HCT116 (cell line): ENCODE measurements at regions not wholly inside any gene's neighbourhood (a gene's known extent, or its start where the extent isn't known, plus 50 kb on each side); places are given as distances from the start of the nearest gene placed in this dataset.

ENCODE experiments used
- ATAC-seq: fragments of 200-7000 bp; cut with Tn5 transposase; 2 replicates; pipeline ENCODE4 v1.9.1; 2020; ENCODE audit warnings: mild to moderate bottlenecking, moderate library complexity
- BruUV-seq: library from RNA; stranded (reverse); fragments of 400-500 nt; replicated peaks from 2 replicates; lab custom pipeline; 2021; lab: Mats Ljungman, UMichigan
- CTCF ChIA-PET: fragments of 300-600 bp; sonication (Branson Sonifier 250); formaldehyde crosslinking; loops from one replicate; lab custom pipeline; 2021; ENCODE audit warnings: antibody characterized with exemption; lab: Charles Lee
- POLR2A ChIA-PET: fragments of 300-600, 350-600 bp; sonication (Branson Sonifier 250); formaldehyde crosslinking; loops from one replicate; lab custom pipeline; 2021; ENCODE audit warnings: antibody characterized with exemption; lab: Charles Lee
- RAD21 ChIA-PET, 2 experiments: fragments of 300-600 bp; sonication (Branson Sonifier 250); formaldehyde crosslinking; loops; one replicate each; lab custom pipeline; 2023; ENCODE audit warnings: low total read pairs in 2 of 2; ENCODE audit not compliant: uncharacterized antibody in 2 of 2, unreplicated experiment in 2 of 2, low non-redundant PET in 1 of 2; lab: Charles Lee
- DNase-seq: peaks from one replicate; pipeline ENCODE4 v3.0.0-alpha.2; 2010; ENCODE audit warnings: low read depth, low spot score
- H2AFZ ChIP-seq: fragments of 200-600 bp; shearing (Covaris generic), sonication (generic); 2 replicates; pipeline ENCODE4 v1.6.1; 2017; ENCODE audit warnings: low read depth, mixed run types, mixed read lengths, antibody characterized with exemption, low read length; ENCODE audit not compliant: poor library complexity, severe bottlenecking
- H3K27ac ChIP-seq: 2 replicates; pipeline ENCODE4 v1.5.1; 2012; ENCODE audit warnings: low read depth, low read length
- H3K27me3 ChIP-seq: fragments of 200-600 bp; sonication (generic); 2 replicates; pipeline ENCODE4 v1.6.1; 2016; ENCODE audit warnings: mixed run types, low read length, mixed read lengths; ENCODE audit not compliant: insufficient read depth
- H3K36me3 ChIP-seq, 2 experiments: fragments of 200-500 bp in 1 of 2; fragments of 200-600 bp in 1 of 2; sonication (Bioruptor generic) in 1 of 2; sonication (generic) in 1 of 2; 2 replicates each; pipeline versions ENCODE4 v1.5.1 to v1.6.1; 2014 to 2016; ENCODE audit warnings: low read length in 2 of 2, inconsistent platforms in 1 of 2, mixed read lengths in 1 of 2, mixed run types in 1 of 2; ENCODE audit not compliant: insufficient read depth in 2 of 2, control insufficient read depth in 1 of 2
- H3K4me1 ChIP-seq, 2 experiments: fragments of 200-600 bp in 1 of 2; sonication (generic) in 1 of 2; 2 replicates each; pipeline versions ENCODE4 v1.5.1 to v1.6.1; 2012 to 2017; ENCODE audit warnings: low read length in 2 of 2, inconsistent platforms in 1 of 2, mild to moderate bottlenecking in 1 of 2, mixed read lengths in 1 of 2, mixed run types in 1 of 2, moderate library complexity in 1 of 2; ENCODE audit not compliant: insufficient read depth in 2 of 2, control insufficient read depth in 1 of 2
- H3K4me2 ChIP-seq: fragments of 200-600 bp; sonication (generic); 2 replicates; pipeline ENCODE4 v1.6.1; 2017; ENCODE audit warnings: mixed run types, low read length, mixed read lengths
- H3K4me3 ChIP-seq, 2 experiments: fragments of 200-600 bp in 1 of 2; sonication (generic) in 1 of 2; replicated peaks in 1 of 2; 2 replicates each; pipeline ENCODE4 v1.5.1; 2011 to 2016; ENCODE audit warnings: low read length in 2 of 2, control low read depth in 1 of 2, low read depth in 1 of 2, mild to moderate bottlenecking in 1 of 2, mixed read lengths in 1 of 2, mixed run types in 1 of 2
- H3K79me2 ChIP-seq: fragments of 200-600 bp; sonication (generic); 2 replicates; pipeline ENCODE4 v1.6.1; 2017; ENCODE audit warnings: mild to moderate bottlenecking, mixed run types, low read length, moderate library complexity, mixed read lengths; ENCODE audit not compliant: insufficient read depth
- H3K9ac ChIP-seq: fragments of 200-600 bp; sonication (generic); 2 replicates; pipeline ENCODE4 v1.6.1; 2016; ENCODE audit warnings: low read length, mixed read lengths
- H3K9me2 ChIP-seq: fragments of 200-600 bp; sonication (generic), shearing (Covaris generic); 2 replicates; pipeline ENCODE4 v1.6.1; 2017; ENCODE audit warnings: mixed run types, mild to moderate bottlenecking, moderate library complexity; ENCODE audit not compliant: insufficient read depth
- H3K9me3 ChIP-seq, 2 experiments: fragments of 200-500 bp in 1 of 2; fragments of 200-600 bp in 1 of 2; sonication (Bioruptor generic) in 1 of 2; sonication (generic) in 1 of 2; 2 replicates each; pipeline ENCODE4 v1.6.1; 2014 to 2017; ENCODE audit warnings: low read length in 2 of 2, mixed read lengths in 2 of 2, inconsistent platforms in 1 of 2, low read depth in 1 of 2, mild to moderate bottlenecking in 1 of 2, mixed run types in 1 of 2, moderate library complexity in 1 of 2; ENCODE audit not compliant: control insufficient read depth in 1 of 2, insufficient read depth in 1 of 2
- H4K20me1 ChIP-seq: fragments of 200-600 bp; sonication (generic), shearing (Covaris generic); 2 replicates; pipeline ENCODE4 v1.6.1; 2017; ENCODE audit warnings: mixed run types, mild to moderate bottlenecking, moderate library complexity; ENCODE audit not compliant: insufficient read depth
- ATF3 ChIP-seq: IDR thresholded peaks from 2 replicates; pipeline ENCODE4 v1.6.1; 2012
- CBX3 ChIP-seq: IDR thresholded peaks from 2 replicates; pipeline ENCODE4 v1.6.1; 2012; ENCODE audit warnings: low read depth
- EGR1 ChIP-seq: IDR thresholded peaks from 2 replicates; pipeline ENCODE4 v1.6.1; 2012; ENCODE audit warnings: low read depth
- FOSL1 ChIP-seq: IDR thresholded peaks from 2 replicates; pipeline ENCODE4 v1.6.1; 2012; ENCODE audit warnings: low read depth
- JUND ChIP-seq: IDR thresholded peaks from 2 replicates; pipeline ENCODE4 v1.6.1; 2012
- MAX ChIP-seq: IDR thresholded peaks from 2 replicates; pipeline ENCODE4 v1.6.1; 2012
- POLR2A ChIP-seq: IDR thresholded peaks from 2 replicates; pipeline ENCODE4 v1.7.0; 2011; ENCODE audit warnings: borderline replicate concordance; ENCODE audit not compliant: insufficient read depth, insufficient read length; ENCODE audit errors: extremely low read depth
- POLR2AphosphoS5 ChIP-seq: IDR thresholded peaks from 2 replicates; pipeline ENCODE4 v1.6.1; 2011; ENCODE audit warnings: mild to moderate bottlenecking, low read depth, low read length, moderate library complexity
- RAD21 ChIP-seq: IDR thresholded peaks from 2 replicates; pipeline ENCODE4 v1.6.1; 2012; ENCODE audit warnings: low read depth, mild to moderate bottlenecking
- SP1 ChIP-seq: IDR thresholded peaks from 2 replicates; pipeline ENCODE4 v1.6.1; 2012; ENCODE audit warnings: low read depth
- intact Hi-C: fragments of 100-400 bp; cut with micrococcal nuclease; formaldehyde crosslinking; loops from 2 replicates; pipeline ENCODE4 v1.10.0; 2022

- peak; percentile 84 for ATAC-seq
- CTCF ChIA-PET: interaction anchor here (1.2 to 1.3 kb wide), 2 partner anchors 12 to 159 kb away, joined by 3 read pairs; no protein-coding TSS in a partner anchor
Measured at GRCh38 chr5:115415143-115415491, 118.7 kb upstream of the CCDC112 start.

More at GRCh38 chr5:115415143-115415491, 118.7 kb upstream of the CCDC112 start:
- DNase-seq: peak; percentile 78
- Histone ChIP-seq H3K27ac (no peak overlapping the region), H3K79me2 (no peaks in the 10 kb centered on the region), H2AFZ (peak overlapping the region; percentile 24), H3K4me2 (peak overlapping the region; percentile 62), H3K9ac (no peak overlapping the region; the same call in 1 of the 2 replicates), H3K9me3 (no peaks in the 10 kb centered on the region), H3K4me1 (peaks cover 9 to 52% of the 10 kb centered on the region in 2 experiments), H3K36me3 (no peaks in the 10 kb centered on the region), H3K9me2 (no peaks in the 10 kb centered on the region), H3K4me3 (0 out of 4 replicates have a peak overlapping the region, but pooled peaks of 1 of the 2 experiments have one; percentile 5), H4K20me1 (no peaks in the 10 kb centered on the region), H3K27me3 (no peaks in the 10 kb centered on the region)
- BruUV-seq: no TSS peak
- intact Hi-C loops: no loop called here
- TF ChIP-seq POLR2AphosphoS5: no peak
- peak; percentile 87 for TF ChIP-seq MAX
- no peak for TF ChIP-seq ATF3
- TF ChIP-seq CBX3: peak; percentile 85
- TF ChIP-seq EGR1: peak; percentile 81
- no peak for TF ChIP-seq POLR2A
- TF ChIP-seq SP1: peak; percentile 60
- peak; percentile 45; the same call in 1 of the 2 replicates for TF ChIP-seq JUND
- peak; percentile 64 for TF ChIP-seq FOSL1
- peak; percentile 21; the same call in 1 of the 2 replicates for TF ChIP-seq RAD21
- POLR2A ChIA-PET: interaction anchor here (1.1 kb wide), 1 partner anchor 31 kb away, joined by 3 read pairs; no protein-coding TSS in a partner anchor
- RAD21 ChIA-PET: no interaction called here
